ENCODE measurements at regions not wholly inside any gene's neighbourhood (a gene's known extent, or its start where the extent isn't known, plus 50 kb on each side); places are given as distances from the start of the nearest gene placed in this dataset.

- DNase-seq (ENCODE audit: low spot score): no peak
Measured at GRCh38 chr20:41881466-41882046, 263.4 kb upstream of the CHD6 start.

GRCh38 chr20:41879123-41879522 lies 260.9 kb upstream of the CHD6 start:
- no peak for DNase-seq (ENCODE audit: low spot score)

DNA sequence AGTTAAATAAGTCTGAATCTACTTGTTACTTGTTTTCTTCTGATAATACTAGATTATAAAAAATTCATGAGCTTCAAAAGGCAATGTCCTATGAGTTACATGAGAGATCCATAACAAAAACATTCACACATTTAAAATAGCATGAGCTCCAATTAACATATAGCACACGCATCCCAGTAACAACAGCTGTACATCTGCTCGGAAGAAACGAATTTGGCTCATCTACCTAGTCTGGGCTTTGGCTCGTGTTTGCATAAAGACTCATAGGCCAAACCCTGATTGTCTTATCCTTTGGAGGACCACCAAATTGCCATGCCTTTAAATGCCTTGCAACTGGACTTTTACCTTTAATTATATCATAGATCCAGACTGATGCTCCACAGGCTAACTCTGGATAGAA lies 259.7 kb upstream of the CHD6 start:
- no peak for DNase-seq (ENCODE audit: low spot score)

DNA sequence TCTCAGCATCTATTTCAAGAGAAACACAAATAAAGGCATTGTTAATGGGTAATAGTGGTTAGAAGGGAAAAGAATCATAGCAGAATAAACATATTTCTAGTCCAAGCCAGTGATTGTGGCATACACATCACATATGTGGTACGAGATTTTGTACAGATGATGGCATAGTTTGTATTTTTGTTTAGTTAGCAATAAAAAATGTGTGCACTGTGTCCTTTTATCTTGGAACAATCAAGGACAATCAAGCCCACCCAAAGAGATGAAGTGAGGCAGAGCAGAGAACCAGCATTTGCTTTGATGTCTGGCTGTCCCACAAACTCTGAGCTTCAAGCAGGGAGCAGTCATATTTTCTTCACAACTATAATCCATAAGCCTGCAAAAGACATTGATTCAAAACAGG lies 256.5 kb upstream of the CHD6 start:
- no peak for DNase-seq (ENCODE audit: low spot score)

DNA sequence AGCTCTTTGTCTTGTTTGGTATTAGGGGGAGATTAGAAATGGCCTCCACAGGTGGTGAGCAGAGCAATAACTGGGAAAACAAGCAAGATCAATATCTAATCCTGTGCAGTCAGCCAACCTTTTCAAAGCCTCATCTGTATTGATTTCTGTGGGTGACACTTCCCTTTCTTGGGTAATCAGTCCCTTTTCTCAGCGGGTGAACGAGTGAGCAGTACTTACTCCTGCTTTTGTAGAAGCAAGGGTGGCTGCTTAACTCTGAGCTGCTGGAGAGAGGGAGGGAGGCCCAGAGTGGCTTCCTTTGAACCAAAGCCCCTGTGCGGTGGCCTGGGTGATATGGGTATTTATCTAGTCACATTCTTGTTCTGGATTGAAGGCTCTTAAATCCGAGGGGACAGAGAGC lies 254.8 kb upstream of the CHD6 start:
- no peak for DNase-seq (ENCODE audit: low spot score)

GRCh38 chr20:41870869-41871462 lies 252.8 kb upstream of the CHD6 start:
- no peak for DNase-seq (ENCODE audit: low spot score)

DNA sequence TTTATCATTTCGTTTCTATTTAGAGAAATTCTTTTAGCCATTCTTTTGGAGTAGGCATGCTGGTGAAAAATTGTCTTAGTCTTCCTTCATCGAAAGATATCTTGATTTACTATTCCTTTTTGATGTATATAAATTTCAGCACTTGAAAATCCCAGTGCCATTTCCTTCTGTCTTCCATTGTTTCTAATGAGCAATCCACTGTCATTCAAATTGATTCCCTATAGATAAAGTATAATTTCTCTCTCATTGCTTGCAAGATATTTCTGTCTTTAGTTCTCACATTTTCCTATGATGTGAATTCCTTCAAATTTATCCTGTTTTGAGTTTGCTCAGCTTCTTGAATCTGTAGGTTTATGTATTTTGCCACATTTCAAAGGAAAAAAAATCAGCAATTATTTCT lies 251.1 kb upstream of the CHD6 start:
- DNase-seq (ENCODE audit: low spot score): no peak

- DNase-seq (ENCODE audit: low spot score): no peak
Measured at GRCh38 chr20:41865938-41866337, 247.8 kb upstream of the CHD6 start.

GRCh38 chr20:41862476-41862875 lies 244.3 kb upstream of the CHD6 start:
- no peak for DNase-seq (ENCODE audit: low spot score)

GRCh38 chr20:41861772-41862422 lies 243.7 kb upstream of the CHD6 start:
- DNase-seq (ENCODE audit: low spot score): no peak

DNA sequence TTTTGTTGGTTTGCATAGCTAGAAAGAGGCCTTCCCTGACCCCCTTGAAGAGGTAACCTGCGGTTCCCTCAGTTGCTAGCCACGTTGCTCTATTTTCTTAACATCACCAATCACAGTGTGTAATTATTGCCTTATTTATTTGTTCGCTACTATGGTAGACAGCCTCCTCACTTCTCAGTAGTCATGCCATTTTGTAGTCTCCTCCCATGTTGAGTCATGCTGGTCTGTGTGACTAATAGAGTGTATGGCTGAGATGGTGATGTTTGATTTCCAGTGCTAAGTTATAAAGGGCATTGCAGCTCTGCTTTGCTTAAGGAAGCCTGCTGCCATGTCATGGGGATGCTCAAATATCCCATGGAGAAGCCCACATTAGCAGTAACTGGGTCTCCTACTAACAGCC lies 236.6 kb upstream of the CHD6 start:
- DNase-seq (ENCODE audit: low spot score): no peak

DNA sequence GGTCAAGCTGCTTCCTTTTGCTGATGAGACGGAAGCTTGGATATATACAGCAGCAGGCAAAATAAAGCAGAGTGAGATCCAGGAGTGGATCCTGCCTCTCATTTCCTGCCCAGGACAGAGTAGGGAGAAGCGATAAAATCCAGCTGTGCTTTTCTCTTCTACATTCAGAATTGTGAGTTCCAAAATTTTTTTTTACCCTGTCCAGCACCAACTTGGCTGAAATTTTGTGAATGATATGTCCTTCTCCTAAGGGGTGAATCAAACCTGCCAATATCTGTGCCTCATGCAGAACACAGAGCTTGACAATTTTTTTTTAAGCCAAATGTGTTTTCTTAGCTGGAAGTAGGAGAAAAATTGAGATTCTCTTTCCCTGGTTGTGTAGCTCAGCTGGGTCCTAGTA lies 235.6 kb upstream of the CHD6 start:
- DNase-seq (ENCODE audit: low spot score): no peak

DNA sequence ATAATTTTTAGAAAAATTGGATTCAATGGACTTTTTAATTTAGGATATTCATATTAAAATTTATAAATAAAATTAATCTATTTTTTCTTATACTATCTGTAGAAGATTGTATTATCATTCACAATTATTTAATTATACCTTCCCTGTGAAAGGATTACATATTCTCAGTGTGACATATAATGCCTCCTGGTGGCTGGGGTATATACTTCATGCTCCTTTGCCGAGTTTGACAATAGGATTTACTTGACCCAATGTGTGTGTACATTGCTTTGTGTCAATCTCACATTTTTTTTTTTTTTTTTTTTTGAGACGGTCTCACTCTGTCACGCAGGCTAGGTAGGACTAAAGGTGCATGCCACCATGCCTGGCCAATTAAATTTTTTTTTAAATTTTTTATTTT lies 230.0 kb upstream of the CHD6 start:
- DNase-seq (ENCODE audit: low spot score): no peak

DNA sequence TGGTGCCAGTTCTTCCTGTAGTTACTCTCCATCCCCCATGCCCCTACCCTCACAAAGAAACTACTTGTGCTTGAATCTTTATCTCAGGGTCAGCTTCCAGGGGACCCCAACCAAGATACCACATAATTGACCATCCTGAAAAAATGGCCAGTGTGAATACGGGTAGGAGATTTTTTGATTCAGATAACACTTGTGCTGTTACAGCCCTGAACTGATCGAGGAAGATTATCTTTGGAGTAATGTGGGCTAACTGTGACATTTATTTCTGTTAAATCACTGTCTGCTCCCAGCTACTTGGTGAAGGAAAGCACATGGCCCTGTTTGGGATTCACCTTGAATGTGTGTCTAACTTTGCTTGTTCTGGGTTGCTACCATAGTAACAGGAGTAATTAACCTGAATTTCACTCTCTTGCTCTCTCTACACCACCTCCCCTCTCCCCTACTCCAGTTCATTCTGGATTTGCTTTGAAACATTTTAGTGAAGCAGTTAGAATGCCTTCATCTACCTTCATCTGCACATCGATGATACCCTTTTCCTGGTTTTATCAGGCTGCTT lies 219.6 kb upstream of the CHD6 start:
- DNase-seq (ENCODE audit: low spot score): no peak

GRCh38 chr20:41833739-41834138 lies 215.6 kb upstream of the CHD6 start:
- no peak for DNase-seq (ENCODE audit: low spot score)

DNA sequence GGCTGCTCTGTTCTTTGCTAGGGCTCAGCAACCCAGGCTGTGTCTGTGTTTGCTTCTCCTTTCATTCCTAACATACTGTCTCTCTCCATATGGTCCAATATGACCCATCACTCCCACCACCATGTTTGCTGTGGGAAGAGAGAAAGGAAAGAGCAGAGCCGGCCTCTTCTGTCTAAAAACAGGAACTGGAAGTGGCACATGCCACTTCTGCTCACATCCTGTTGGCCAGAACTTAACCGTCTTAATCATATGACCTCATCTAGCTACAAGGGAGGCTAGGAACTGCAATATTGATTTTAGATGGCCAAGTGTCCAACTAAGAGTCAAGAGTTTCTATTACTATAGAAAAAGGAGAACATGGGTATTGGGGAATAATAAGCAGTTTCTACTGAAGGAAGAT lies 212.5 kb upstream of the CHD6 start:
- no peak for DNase-seq (ENCODE audit: low spot score)

DNA sequence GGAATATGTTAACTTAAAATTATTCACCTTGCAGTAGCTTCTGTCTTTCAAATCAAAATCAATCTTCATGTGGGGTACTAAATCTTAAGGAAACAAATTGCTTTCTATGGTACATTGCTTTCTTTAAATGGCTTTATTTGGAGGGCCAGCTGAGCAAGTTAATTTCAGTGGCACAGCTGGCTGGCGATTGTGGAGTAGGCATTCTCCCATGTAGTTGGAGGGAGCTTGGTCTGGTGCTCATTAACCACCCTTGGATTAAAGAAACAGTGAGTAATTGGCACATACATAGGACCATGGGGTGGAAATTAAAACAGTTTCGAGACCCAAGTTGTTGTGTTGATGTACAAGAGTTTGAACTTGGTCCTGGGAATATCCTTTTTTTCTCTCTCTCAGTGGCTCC lies 201.3 kb upstream of the CHD6 start:
- no peak for DNase-seq (ENCODE audit: low spot score)

- DNase-seq (ENCODE audit: low spot score): no peak
Measured at GRCh38 chr20:41818991-41819390, 200.8 kb upstream of the CHD6 start.

DNA sequence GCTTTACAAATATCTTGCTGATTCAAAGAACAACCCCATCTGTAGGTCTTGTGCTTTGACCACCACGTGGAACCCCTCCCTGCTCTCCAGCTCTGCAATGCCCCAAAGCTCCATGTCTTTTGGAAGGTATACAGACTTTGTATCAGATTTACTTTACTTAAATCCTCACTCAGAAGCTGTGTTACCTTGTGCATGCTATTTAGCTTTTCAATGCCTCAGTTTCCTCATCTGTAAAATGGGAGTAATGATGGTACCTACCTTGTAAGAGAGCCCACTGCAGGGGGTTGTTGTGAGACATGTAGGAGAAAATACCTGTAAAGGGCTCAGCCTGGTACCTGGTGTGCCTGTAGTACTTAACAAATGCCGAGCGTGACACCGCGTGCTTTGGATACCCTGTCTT lies 200.2 kb upstream of the CHD6 start:
- no peak for DNase-seq (ENCODE audit: low spot score)

- DNase-seq (ENCODE audit: low spot score): no peak
Measured at GRCh38 chr20:41811456-41811855, 193.3 kb upstream of the CHD6 start.

GRCh38 chr20:41800040-41800439 lies 181.9 kb upstream of the CHD6 start:
- DNase-seq (ENCODE audit: low spot score): no peak

GRCh38 chr20:41798930-41799502 lies 180.8 kb upstream of the CHD6 start:
- DNase-seq (ENCODE audit: low spot score): no peak

DNA sequence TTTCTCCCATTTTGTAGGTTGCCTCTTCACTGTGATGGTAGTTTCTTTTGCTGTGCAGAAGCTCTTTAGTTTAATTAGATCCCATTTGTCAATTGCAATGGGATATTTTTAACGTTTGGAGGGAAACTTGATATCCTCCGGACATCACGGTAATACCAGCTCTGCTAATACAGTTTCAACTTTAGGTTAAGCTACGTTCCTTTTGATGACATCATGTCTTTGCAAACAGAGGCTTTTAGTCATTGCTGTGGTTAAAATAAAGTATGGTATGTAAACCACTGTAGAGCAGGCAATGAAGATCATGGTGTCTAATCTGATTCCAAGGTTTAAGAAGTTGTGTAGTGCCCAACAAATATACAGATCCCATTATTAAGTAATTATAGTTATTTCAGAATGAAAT lies 168.0 kb upstream of the CHD6 start:
- DNase-seq (ENCODE audit: low spot score): peak; percentile 16

All from AG08396 (cell line).